Activated naive CD8-positive, alpha-beta T cell treated with anti-CD3 and anti-CD28 coated beads, Interleukin-2, amount 10 ng/mL, durations not matched to agents 7 days and 5 days (primary cell): ENCODE measurements at regions not wholly inside any gene's neighbourhood (a gene's known extent, or its start where the extent isn't known, plus 50 kb on each side); places are given as distances from the start of the nearest gene placed in this dataset.
"Not testable (repeated sequence)": the region's sequence is repeated elsewhere in the genome, so short reads cannot be mapped to it uniquely, and the experiment has no call there.

Experiments used
- ATAC-seq: fragments of 150-1000 bp; cut with Tn5 transposase; one replicate; pipeline ENCODE4 v1.10.0; 2021; ENCODE audit warnings: low read depth, moderate library complexity
- POLR2A ChIA-PET: fragments of 350-600 bp; sonication (Branson Sonifier 250); formaldehyde crosslinking; loops from one replicate; lab custom pipeline; 2021; ENCODE audit warnings: antibody characterized with exemption; lab: Charles Lee
- DNase-seq: peaks from one replicate; pipeline ENCODE4 v3.0.0; 2021
- H3K27ac Mint-ChIP-seq: one replicate; pipeline ENCODE4 v1.8.0; 2022; ENCODE audit warnings: mild to moderate bottlenecking, mixed read lengths
- H3K27me3 Mint-ChIP-seq: one replicate; pipeline ENCODE4 v1.8.0; 2022; ENCODE audit warnings: mild to moderate bottlenecking, moderate library complexity, mixed read lengths
- H3K36me3 Mint-ChIP-seq: one replicate; pipeline ENCODE4 v1.8.0; 2021; ENCODE audit warnings: mild to moderate bottlenecking, mixed read lengths
- H3K4me1 Mint-ChIP-seq: one replicate; pipeline ENCODE4 v1.8.0; 2021; ENCODE audit warnings: mixed read lengths
- H3K4me3 Mint-ChIP-seq: one replicate; pipeline ENCODE4 v1.8.0; 2022; ENCODE audit warnings: mild to moderate bottlenecking, moderate library complexity, mixed read lengths
- H3K9me3 Mint-ChIP-seq: one replicate; pipeline ENCODE4 v1.8.0; 2021; ENCODE audit warnings: mixed read lengths

DNA sequence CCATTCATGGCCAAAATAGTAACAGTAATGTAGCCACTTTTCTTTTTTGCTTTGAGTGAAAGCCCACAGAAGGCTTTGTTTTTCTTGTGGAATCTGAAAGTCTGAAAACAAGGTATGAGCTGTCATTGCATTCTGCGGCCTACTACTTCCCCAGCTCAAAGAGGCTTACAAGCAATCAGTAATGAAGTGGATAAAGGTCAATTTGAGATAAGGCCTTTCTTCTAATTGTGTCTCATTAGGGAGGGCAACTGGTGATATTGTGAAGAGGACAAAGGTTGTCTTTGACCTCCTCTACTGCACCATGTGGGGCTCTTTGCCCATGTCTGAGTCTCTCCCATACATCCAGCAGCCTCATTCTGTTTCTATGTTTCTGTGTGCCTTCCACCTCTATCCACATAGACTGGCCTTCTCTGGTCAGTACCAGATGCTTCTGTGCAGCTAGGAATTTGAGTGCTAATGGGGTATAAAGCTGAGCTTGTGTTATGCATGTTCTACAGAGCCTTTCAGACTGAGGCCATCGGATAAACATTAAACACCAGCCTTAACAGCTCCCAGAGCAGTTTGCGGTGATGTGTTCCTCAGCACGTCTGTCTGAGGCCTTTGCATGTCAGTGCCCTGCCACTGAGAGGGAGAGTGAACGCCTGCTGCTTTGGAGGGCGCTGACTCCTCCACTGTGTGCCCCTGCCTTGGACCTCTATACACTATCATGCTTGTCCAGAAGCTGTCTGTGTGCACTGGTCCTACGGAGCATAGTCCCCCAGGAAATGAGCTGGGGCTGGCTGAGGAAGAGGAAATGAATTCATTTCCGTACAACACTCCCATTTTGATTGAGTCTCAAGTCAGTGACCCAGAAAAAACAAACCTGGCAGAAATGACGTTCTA is 80.2 kb downstream of the SH2D1A start:
- Mint-ChIP-seq H3K9me3 (peaks cover 1% of the 10 kb centered on the region), H3K36me3 (no peaks in the 10 kb centered on the region), H3K4me3 (no peak overlapping the region), H3K4me1 (no peaks in the 10 kb centered on the region), H3K27ac (no peak overlapping the region), H3K27me3 (no peaks in the 10 kb centered on the region)
- POLR2A ChIA-PET: no interaction called here
- ATAC-seq: no peak
- DNase-seq: no peak

DNA sequence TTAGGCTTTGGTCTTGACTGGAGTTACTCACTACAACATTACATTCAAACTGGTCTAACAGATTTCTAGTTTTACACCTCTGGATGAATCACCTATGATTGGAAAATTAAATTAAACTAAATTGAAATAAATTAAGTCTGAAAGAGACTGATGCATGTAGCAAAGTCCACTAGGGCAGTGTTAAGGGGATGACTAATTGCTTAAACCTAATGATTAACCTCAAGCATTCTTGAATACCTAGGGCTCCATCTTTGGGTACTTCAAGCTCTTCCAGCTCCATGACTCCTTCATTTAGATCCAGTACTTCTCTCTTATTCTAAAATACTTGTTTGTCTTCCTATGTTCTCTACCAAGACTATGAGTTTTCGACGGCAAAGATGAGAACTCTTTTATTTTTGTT is 86.8 kb downstream of the SH2D1A start:
- H3K9me3 Mint-ChIP-seq: no peaks in the 10 kb centered on the region
- no peak overlapping the region for H3K27ac Mint-ChIP-seq
- no peak for DNase-seq
- H3K4me3 Mint-ChIP-seq: no peak overlapping the region
- no peaks in the 10 kb centered on the region for H3K36me3 Mint-ChIP-seq
- ATAC-seq: no peak
- POLR2A ChIA-PET: no interaction called here
- H3K4me1 Mint-ChIP-seq: no peaks in the 10 kb centered on the region
- H3K27me3 Mint-ChIP-seq: no peaks in the 10 kb centered on the region

DNA sequence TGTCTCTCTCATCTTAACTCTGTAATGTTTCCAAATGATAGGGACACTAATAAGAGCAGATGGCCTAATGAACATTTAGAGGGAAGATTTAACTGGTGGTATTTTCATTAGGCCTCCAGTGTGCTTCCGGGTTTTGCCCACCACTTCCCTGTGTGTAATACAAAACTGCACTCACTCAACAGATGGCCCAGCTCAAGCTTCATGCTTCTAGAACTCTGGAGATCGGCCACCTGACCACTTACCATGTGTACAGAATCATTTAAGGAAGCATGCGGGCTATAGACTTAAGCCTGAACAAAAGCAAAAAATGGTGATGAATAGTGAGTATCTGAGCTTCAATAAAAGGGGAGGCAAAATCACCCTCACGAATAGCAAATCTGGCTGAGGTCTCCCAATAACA is 89.3 kb downstream of the SH2D1A start:
- H3K4me1 Mint-ChIP-seq: no peaks in the 10 kb centered on the region
- H3K9me3 Mint-ChIP-seq: no peaks in the 10 kb centered on the region
- H3K36me3 Mint-ChIP-seq: no peaks in the 10 kb centered on the region
- H3K27ac Mint-ChIP-seq: no peak overlapping the region
- ATAC-seq: no peak
- no peak overlapping the region for H3K4me3 Mint-ChIP-seq
- no peaks in the 10 kb centered on the region for H3K27me3 Mint-ChIP-seq
- POLR2A ChIA-PET: no interaction called here
- DNase-seq: no peak

DNA sequence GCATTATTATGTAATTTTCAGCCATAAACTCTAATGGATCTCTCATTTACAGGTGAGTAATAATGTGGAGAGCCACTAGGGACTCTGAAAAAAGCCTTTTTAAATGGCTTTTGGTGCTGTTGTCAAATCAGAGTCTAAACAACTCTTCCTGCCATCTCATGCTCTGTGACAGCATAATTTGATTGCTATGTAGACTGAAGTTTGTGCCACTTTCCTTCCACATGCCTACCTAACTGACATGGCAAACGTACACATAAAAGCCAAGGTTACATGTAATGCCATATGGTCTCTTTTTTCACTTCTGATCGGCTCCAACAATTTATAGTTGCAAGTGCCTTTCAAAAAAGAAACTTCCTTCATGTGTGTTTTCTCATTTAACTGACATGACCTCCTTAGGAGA is 94.3 kb downstream of the SH2D1A start:
- Mint-ChIP-seq H3K4me3 (no peak overlapping the region), H3K36me3 (no peaks in the 10 kb centered on the region), H3K27ac (no peak overlapping the region), H3K27me3 (no peaks in the 10 kb centered on the region), H3K9me3 (peaks cover 2% of the 10 kb centered on the region), H3K4me1 (peaks cover 2% of the 10 kb centered on the region)
- DNase-seq: no peak
- ATAC-seq: no peak
- POLR2A ChIA-PET: no interaction called here

DNA sequence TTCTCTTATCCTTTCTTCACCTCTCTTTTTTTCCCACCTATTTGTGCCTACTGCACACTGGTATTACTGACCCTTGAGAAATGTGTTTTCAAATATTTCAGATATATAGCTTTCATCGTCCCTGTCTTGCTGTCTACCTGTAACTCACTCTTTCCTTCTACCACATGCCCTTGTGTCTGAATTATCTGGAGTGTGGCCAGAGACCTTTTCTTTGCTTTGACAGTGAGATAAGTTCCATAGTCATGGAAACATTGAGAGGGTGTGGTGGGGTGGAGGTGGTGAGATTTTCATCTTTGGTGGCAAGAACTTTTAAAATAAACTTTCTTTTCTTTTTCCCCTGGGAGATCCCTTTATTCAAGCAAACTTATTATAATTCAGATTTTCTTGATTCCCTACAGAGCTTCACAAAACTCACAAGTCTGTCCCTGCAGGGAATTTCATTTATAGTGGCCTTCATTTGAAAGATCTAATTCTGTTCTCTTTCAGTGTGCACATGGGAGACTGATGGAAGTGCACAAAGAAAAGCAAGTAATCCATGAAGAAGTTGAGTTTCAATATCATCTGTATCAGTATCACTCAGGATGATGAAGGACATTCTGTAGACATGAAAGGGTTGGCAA is 95.7 kb downstream of the SH2D1A start:
- no peak for DNase-seq
- H3K4me3 Mint-ChIP-seq: no peak overlapping the region
- H3K36me3 Mint-ChIP-seq: no peaks in the 10 kb centered on the region
- H3K27me3 Mint-ChIP-seq: no peaks in the 10 kb centered on the region
- no peak overlapping the region for H3K27ac Mint-ChIP-seq
- no peak for ATAC-seq
- POLR2A ChIA-PET: no interaction called here
- peaks cover 2% of the 10 kb centered on the region for H3K4me1 Mint-ChIP-seq
- peaks cover 2% of the 10 kb centered on the region for H3K9me3 Mint-ChIP-seq

DNA sequence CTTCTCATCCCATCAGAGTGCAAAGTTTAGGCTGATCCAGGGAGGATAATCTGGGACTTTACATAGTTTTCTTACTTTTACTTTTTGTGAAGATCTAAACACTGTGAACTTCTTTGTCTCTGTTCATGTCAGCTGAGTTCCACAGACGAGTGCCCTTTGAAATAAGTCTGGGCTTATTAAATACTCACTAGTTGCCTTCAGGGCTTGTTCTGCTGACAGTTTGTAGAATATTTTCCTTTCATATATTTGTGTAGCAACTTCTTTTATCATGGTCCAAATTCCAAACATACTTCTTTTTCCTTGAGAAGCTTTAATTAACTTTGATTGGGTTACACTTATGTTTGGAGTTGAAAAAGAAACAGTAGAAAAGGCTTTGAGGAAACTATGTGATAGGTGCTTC is 109.6 kb downstream of the SH2D1A start:
- DNase-seq: no peak
- POLR2A ChIA-PET: no interaction called here
- Mint-ChIP-seq H3K36me3 (no peaks in the 10 kb centered on the region), H3K4me3 (no peak overlapping the region), H3K4me1 (no peaks in the 10 kb centered on the region), H3K27me3 (no peaks in the 10 kb centered on the region), H3K27ac (no peak overlapping the region), H3K9me3 (no peaks in the 10 kb centered on the region)
- ATAC-seq: no peak

DNA sequence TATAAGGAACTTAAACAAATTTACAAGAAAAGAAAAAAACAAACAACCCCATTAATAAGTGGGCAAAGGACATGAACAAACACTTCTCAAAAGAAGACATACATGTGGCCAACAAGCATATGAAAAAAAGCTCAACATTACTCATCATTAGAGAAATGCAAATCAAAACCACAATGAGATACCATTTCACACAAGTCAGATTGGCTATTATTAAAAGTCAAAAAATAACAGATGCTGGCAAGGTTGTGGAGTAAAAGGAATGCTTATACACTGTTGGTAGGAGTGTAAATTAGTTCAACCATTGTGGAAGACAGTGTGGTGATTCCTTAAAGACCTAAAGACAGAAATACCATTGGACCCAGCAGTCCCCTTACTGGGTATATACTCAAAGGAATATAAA is 113.5 kb downstream of the SH2D1A start:
- DNase-seq, H3K9me3 Mint-ChIP-seq: not testable (repeated sequence)

DNA sequence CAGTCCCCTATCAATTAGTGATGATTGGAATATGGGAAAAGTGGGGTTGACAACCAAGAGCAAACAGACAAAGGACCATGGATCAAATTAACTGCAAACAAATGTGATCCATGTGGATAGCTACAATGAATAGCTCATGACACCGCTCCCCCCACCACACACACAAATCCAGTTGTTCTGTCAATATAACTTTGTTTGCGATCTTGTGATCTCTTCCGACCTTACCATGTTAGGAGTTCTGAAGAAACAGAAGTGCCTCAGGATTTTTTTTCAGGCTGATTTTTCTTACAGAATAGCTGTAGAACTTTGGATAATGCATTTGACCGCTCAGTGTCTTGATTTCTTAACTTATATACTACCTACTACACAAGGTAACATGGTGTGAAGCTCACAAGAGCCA is 116.6 kb downstream of the SH2D1A start:
- POLR2A ChIA-PET: no interaction called here
- no peak for ATAC-seq
- H3K4me1 Mint-ChIP-seq: no peaks in the 10 kb centered on the region
- no peak overlapping the region for H3K4me3 Mint-ChIP-seq
- no peak overlapping the region for H3K27ac Mint-ChIP-seq
- H3K9me3 Mint-ChIP-seq: no peaks in the 10 kb centered on the region
- H3K36me3 Mint-ChIP-seq: no peaks in the 10 kb centered on the region
- no peak for DNase-seq
- H3K27me3 Mint-ChIP-seq: no peaks in the 10 kb centered on the region

More for the DNA sequence above, 113.5 kb downstream of the SH2D1A start:
- H3K36me3 Mint-ChIP-seq, H3K27ac Mint-ChIP-seq, H3K4me1 Mint-ChIP-seq, H3K27me3 Mint-ChIP-seq, H3K4me3 Mint-ChIP-seq, POLR2A ChIA-PET, ATAC-seq: not testable (repeated sequence)

DNA sequence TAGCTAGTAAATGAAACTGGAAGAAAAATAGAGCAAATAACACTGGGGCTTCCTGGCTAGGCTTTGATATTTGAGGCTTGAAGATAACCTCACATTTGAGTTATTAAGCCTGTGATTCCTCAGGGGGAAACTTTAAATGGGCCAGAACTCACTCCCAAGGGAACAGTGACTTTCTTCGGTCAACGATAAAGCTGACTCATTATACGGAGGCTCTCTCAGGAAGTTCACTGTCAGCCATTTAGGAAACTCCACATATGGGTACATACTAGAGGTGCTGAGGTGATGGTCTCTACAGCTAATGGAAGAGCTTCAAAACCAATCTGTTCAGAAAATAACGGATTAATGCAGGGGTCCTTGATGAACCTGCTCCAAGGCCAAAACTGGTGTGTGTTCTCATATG is 120.8 kb downstream of the SH2D1A start:
- POLR2A ChIA-PET: no interaction called here
- no peaks in the 10 kb centered on the region for H3K27me3 Mint-ChIP-seq
- H3K27ac Mint-ChIP-seq: no peak overlapping the region
- DNase-seq: no peak
- no peak for ATAC-seq
- no peak overlapping the region for H3K4me3 Mint-ChIP-seq
- H3K4me1 Mint-ChIP-seq: no peaks in the 10 kb centered on the region
- H3K9me3 Mint-ChIP-seq: no peaks in the 10 kb centered on the region
- H3K36me3 Mint-ChIP-seq: no peaks in the 10 kb centered on the region

DNA sequence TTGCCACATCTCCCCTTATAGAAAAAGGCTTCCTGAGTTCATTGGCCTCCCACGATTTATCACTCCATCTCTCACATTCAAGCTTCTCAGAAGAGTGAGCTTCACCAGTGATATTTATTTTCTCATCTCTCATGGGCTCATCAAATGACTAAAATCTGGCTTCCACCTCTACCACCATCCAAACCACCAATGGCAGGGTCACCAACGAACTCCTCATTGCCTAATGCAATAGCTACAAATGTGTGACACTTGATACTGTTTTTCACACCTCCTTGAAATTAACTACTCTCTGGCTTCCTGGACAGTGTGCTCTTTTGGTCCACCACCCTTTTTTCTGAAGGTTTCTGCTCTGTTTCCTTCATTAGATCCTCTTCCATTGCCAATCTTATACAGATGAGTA is 129.0 kb downstream of the SH2D1A start:
- POLR2A ChIA-PET: no interaction called here
- no peak overlapping the region for H3K4me3 Mint-ChIP-seq
- H3K9me3 Mint-ChIP-seq: no peaks in the 10 kb centered on the region
- H3K36me3 Mint-ChIP-seq: no peaks in the 10 kb centered on the region
- no peak for ATAC-seq
- DNase-seq: no peak
- no peaks in the 10 kb centered on the region for H3K4me1 Mint-ChIP-seq
- H3K27me3 Mint-ChIP-seq: no peaks in the 10 kb centered on the region
- no peak overlapping the region for H3K27ac Mint-ChIP-seq

DNA sequence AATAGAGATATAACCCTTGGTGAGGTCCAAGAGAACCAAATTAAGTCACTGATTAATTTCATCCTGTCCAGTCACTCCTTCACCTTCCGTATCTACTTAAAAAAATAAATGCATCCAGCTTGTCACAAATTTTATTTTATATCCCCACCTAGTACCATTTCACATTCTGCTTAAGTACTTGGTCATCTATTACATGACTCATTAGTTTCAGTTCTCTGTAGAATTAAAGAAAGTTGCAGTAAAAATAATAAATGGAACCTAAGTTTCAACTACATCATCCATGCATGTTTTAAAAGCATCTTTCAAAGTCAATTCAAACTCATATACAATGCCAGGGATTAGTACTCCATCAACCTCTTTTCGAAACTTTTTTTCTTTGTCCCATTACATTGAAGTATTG is 130.2 kb downstream of the SH2D1A start:
- H3K36me3 Mint-ChIP-seq: no peaks in the 10 kb centered on the region

DNA sequence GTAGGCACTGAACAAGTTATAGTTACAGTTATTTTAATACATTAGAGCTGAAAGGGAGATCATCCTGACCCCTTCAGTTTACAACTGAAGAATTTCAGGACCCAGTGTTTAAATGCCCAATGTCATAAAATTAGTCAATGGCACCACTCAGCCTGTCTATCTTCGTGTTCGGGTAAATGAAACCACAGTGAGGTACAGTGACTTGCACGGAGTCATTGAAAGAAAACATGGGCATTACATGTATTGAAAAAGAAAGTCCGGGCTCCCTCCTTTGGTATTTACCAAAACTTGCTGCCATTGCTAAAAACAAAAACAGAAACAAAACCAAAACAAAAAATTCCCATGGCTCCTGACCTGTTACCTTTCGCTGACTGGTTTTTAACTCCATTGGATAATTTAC is 131.7 kb downstream of the SH2D1A start:
- no peak overlapping the region for H3K27ac Mint-ChIP-seq
- no peak overlapping the region for H3K4me3 Mint-ChIP-seq
- H3K4me1 Mint-ChIP-seq: no peaks in the 10 kb centered on the region
- no peaks in the 10 kb centered on the region for H3K9me3 Mint-ChIP-seq
- no peaks in the 10 kb centered on the region for H3K36me3 Mint-ChIP-seq
- no peaks in the 10 kb centered on the region for H3K27me3 Mint-ChIP-seq
- POLR2A ChIA-PET: no interaction called here
- no peak for ATAC-seq
- no peak for DNase-seq

More for the DNA sequence above, 130.2 kb downstream of the SH2D1A start:
- POLR2A ChIA-PET: no interaction called here
- Mint-ChIP-seq H3K4me1 (no peaks in the 10 kb centered on the region), H3K27me3 (no peaks in the 10 kb centered on the region), H3K9me3 (no peaks in the 10 kb centered on the region), H3K27ac (no peak overlapping the region), H3K4me3 (no peak overlapping the region)
- no peak for ATAC-seq
- no peak for DNase-seq

DNA sequence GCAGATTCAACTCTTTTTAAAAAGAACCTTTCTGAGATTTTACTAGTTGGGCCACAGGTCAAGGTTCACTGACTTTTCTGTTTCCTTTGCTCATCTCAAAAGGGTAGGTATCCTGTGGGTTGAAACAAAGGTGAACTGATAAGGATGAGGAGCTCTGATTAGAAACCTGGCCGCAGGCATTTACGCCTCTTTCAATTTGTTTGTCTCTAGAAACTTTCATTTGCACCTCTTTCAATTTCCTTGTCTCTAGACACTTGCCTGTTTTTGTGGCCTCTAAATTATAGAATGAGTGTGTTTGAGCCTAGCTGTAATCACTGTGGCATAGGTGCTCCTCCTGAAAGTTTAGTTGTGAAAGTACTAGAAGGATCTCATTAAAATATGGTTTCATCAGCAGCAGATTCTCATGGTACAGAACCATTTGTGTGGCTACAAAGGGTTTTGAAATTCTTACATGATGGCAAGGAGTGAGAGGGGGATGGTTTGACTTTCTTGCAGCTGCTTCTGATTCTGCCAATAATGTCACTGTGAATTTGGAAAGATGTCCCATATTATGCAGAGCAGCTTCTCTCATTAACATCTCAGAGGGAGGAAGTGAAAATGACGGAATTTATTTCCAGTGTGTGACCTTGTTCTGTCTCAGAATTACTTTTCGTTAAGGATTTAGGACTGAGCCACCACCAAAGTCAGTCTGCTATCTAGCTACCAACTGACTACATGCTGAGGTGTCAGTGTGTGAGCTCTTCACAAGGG is 142.2 kb downstream of the SH2D1A start:
- no peaks in the 10 kb centered on the region for H3K9me3 Mint-ChIP-seq
- H3K4me1 Mint-ChIP-seq: no peaks in the 10 kb centered on the region
- H3K36me3 Mint-ChIP-seq: no peaks in the 10 kb centered on the region

DNA sequence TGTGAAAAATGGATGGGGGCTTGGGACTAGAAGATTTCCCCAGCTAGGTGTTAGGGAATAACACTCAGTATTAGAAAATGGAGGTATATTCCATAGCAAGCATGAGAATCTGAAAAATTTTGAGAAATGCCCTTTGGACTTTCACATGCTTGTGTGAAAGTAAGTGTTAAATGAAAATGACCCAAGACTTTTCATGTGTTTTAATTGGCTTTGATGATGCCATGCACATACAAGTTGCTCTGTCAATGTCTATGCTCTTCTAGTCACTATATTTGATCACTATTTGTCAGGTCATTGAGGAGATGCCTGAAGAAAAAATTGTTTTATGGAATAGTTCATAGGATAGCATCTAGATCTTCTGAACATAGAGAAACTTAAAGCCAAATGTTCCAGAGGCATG is 147.6 kb downstream of the SH2D1A start:
- Mint-ChIP-seq H3K36me3 (no peaks in the 10 kb centered on the region), H3K4me3 (no peak overlapping the region), H3K27ac (no peak overlapping the region), H3K27me3 (no peaks in the 10 kb centered on the region), H3K4me1 (no peaks in the 10 kb centered on the region), H3K9me3 (no peaks in the 10 kb centered on the region)
- POLR2A ChIA-PET: no interaction called here
- DNase-seq: no peak
- ATAC-seq: no peak

More for the DNA sequence above, 142.2 kb downstream of the SH2D1A start:
- POLR2A ChIA-PET: no interaction called here
- no peak for DNase-seq
- Mint-ChIP-seq H3K27me3 (no peaks in the 10 kb centered on the region), H3K27ac (no peak overlapping the region), H3K4me3 (no peak overlapping the region)
- ATAC-seq: no peak
